Heart right ventricle (tissue), 16 donors: ENCODE measurements at regions not wholly inside any gene's neighbourhood (a gene's known extent, or its start where the extent isn't known, plus 50 kb on each side); places are given as distances from the start of the nearest gene placed in this dataset.

ENCODE experiments used
- ATAC-seq, 8 donors: fragments of 200-7000 bp; cut with Tn5 transposase; one replicate each; pipeline ENCODE4 v1.9.1; 2020; ENCODE audit warnings: mild to moderate bottlenecking in 8 of 8, moderate library complexity in 8 of 8, moderate number of reproducible peaks in 1 of 8
- DNase-seq, 2 donors: peaks; one replicate each; pipeline ENCODE4 v3.0.0-alpha.2; 2020
- H3K27ac ChIP-seq, 10 donors: fragments of 200-600 bp; sonication (generic) in 2 of 10; one replicate each; pipeline versions ENCODE4 v1.5.0 to v1.8.0; 2020 to 2022; ENCODE audit warnings: mild to moderate bottlenecking in 3 of 10
- H3K27me3 ChIP-seq, 7 donors: fragments of 200-600 bp; one replicate each; pipeline ENCODE4 v1.8.0; 2021 to 2022; ENCODE audit warnings: mild to moderate bottlenecking in 2 of 7
- H3K36me3 ChIP-seq, 9 donors: fragments of 200-600 bp; sonication (generic) in 1 of 9; one replicate each; pipeline versions ENCODE4 v1.5.0 to v1.8.0; 2020 to 2022; ENCODE audit warnings: mild to moderate bottlenecking in 2 of 9
- H3K4me1 ChIP-seq, 9 donors: fragments of 200-600 bp; sonication (generic) in 1 of 9; one replicate each; pipeline versions ENCODE4 v1.5.0 to v1.8.0; 2020 to 2022; ENCODE audit warnings: mild to moderate bottlenecking in 4 of 9
- H3K4me3 ChIP-seq, 10 donors: fragments of 200-600 bp; sonication (generic) in 2 of 10; one replicate each; pipeline versions ENCODE4 v1.5.0 to v1.8.0; 2020 to 2022; ENCODE audit warnings: mild to moderate bottlenecking in 7 of 10, moderate library complexity in 2 of 10
- H3K9me3 ChIP-seq, 11 donors: fragments of 200-600 bp in 10 of 11; sonication (generic) in 2 of 11; one replicate each; pipeline versions ENCODE4 v1.5.0 to v1.8.0; 2013 to 2022; ENCODE audit warnings: mild to moderate bottlenecking in 2 of 11, control low read depth in 1 of 11, moderate library complexity in 1 of 11
- WGBS, 2 donors: extraction: QIAGEN DNeasy Blood & Tissue Kit; methylation state at CpG; one replicate each; pipeline ENCODE4 v1.1.7; 2013; ENCODE audit warnings: inconsistent platforms in 1 of 2; 5-methylcytosine and 5-hydroxymethylcytosine counted together
- intact Hi-C, 10 donors: fragments of 100-400 bp; cut with DNase I; formaldehyde crosslinking; loops; one replicate each; pipeline versions ENCODE4 v1.11.1 to v1.14.2; 2022
- TF ChIP-seq, protein P1 (sequence below), 9 donors: fragments of 200-600 bp; sonication (generic) in 2 of 9; IDR thresholded peaks; one replicate each; pipeline versions ENCODE4 v1.5.0 to v1.8.0; 2021 to 2022; ENCODE audit warnings: antibody characterized with exemption in 9 of 9, mild to moderate bottlenecking in 5 of 9, moderate library complexity in 1 of 9
- donor health status: Arrhythmogenic right ventricular cardiomyopathy.
- donor health status: ischemic (EF 13 %, LVEDD 7.1; RV severe dilation, severe dysfunction).
- donor health status: healthy with polysubstance abuse.
- donor health status: DM: no; HTN: yes; CAD: no.
- donor health status: DM: no; HTN: no; CAD: no.
- donor health status: ischemic (EF 25% LVEDD 6.9; RV normal size, moderate dysfunction).
- donor health status: ischemic (EF 25% LVEDD 5.7; RV mildly dilated, moderate dysfunction).
- donor health status: healthy.
- donor health status: DM: yes; HTN: yes; CAD: no.
- donor health status: Ischemic cardiomyopathy.
- donor health status: ischemic (EF 35%, LVEDD 5.7; RV mildly dilated, moderate dysfunction).
- donor health status: nonischemic (EF 11% LVEDD 7.7; RV severe dilation, severe dysfunction).
- donor health status: DM: yes; HTN: yes; CAD: no.
- donor health status: PGD.
- donor health status: ischemic (EF 29% LVEDD 5.4; RV normal size, mild dysfunction).
- donor health status: nonischemic (EF 23%, LVEDD 6.1; RV moderate dilation, normal function).

DNA sequence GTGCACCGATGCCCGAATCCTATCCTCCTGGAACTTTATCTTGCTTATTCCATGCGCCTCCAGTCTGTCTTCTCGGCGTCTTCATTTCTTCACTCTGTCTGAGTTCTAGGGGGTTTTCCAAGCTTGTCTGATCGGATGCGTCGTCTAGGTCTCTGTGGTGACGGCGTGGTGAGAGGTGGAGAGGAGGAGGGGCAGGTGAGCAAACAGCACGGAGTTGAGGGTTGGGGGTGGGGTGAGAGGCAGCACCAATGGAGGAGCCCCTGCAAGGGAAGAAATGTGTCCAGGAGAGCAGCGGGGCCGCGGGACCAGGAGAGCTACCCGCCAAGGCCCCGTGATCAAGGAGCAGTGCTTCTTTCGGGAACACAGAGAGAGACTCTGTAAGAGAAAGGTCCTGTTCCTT, 131.3 kb upstream of the TWIST2 start:
- intact Hi-C loops = no loop called here
- no peak for ATAC-seq
- H3K27me3 ChIP-seq = peaks cover 0 to 24% (median 20%) of the 10 kb centered on the region in 7 donors
- H3K9me3 ChIP-seq = no peaks in the 10 kb centered on the region
- no peak overlapping the region for H3K4me3 ChIP-seq
- no peak overlapping the region for H3K27ac ChIP-seq
- no peak for DNase-seq
- H3K4me1 ChIP-seq = no peaks in the 10 kb centered on the region
- TF ChIP-seq, protein P1, sequence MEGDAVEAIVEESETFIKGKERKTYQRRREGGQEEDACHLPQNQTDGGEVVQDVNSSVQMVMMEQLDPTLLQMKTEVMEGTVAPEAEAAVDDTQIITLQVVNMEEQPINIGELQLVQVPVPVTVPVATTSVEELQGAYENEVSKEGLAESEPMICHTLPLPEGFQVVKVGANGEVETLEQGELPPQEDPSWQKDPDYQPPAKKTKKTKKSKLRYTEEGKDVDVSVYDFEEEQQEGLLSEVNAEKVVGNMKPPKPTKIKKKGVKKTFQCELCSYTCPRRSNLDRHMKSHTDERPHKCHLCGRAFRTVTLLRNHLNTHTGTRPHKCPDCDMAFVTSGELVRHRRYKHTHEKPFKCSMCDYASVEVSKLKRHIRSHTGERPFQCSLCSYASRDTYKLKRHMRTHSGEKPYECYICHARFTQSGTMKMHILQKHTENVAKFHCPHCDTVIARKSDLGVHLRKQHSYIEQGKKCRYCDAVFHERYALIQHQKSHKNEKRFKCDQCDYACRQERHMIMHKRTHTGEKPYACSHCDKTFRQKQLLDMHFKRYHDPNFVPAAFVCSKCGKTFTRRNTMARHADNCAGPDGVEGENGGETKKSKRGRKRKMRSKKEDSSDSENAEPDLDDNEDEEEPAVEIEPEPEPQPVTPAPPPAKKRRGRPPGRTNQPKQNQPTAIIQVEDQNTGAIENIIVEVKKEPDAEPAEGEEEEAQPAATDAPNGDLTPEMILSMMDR (IDR thresholded peaks at IDR 0.05) = no peak
- 64 to 67% methylated on average over 17 of the region's 17 CpGs for WGBS, 2 donors
- no peaks in the 10 kb centered on the region for H3K36me3 ChIP-seq

DNA sequence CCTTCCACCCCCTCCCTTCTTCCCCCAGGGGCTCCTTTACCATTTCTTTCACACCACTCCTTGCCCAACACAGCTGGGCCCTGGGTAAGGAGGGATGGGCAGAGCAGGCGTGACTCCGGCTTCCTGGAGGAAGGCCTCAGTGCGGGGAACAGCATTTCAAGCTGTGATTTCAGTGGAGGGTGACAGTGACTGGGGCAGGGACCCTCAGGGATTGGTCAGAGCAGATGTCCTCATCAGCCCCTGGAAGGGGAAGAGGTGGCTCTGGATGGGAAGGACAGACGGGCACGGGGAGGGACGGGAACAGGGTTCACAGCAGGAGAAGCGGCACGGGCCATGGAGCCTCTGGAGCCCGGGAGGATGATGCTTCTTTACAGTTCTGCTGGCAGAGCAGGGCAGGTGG, 130.8 kb upstream of the TWIST2 start:
- 78 to 79% methylated on average over 9 of the region's 9 CpGs for WGBS, 2 donors
- no peaks in the 10 kb centered on the region for H3K9me3 ChIP-seq
- peaks cover 0 to 24% (median 20%) of the 10 kb centered on the region in 7 donors for H3K27me3 ChIP-seq
- DNase-seq (no peak), ATAC-seq (no peak)
- intact Hi-C loops = no loop called here
- H3K4me3 ChIP-seq = no peak overlapping the region
- no peaks in the 10 kb centered on the region for H3K4me1 ChIP-seq
- H3K27ac ChIP-seq = no peak overlapping the region
- TF ChIP-seq, protein P1 (IDR thresholded peaks at IDR 0.05) = no peak
- H3K36me3 ChIP-seq = no peaks in the 10 kb centered on the region

DNA sequence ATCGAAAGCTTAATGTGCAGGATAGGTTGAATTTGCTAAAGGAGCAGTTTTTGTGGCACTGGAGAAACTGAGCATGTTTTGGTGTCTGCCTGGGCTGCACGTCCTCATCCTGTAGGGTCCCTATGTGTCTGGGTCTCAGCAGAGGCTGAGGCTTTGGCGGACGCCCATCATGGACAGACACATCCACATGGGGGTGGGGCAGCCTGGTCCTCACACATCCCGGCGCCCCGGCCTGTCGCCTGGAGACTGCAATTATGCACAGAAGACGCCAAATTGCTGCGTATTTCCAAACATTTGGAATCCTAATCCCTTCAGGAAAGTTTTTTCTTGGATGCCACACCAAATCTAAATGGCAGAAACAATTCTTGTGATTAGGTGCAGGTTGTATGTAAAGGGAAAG, 128.2 kb upstream of the TWIST2 start:
- intact Hi-C loops = no loop called here
- no peak for DNase-seq
- TF ChIP-seq, protein P1 (IDR thresholded peaks at IDR 0.05) = no peak
- peaks cover 0 to 24% (median 20%) of the 10 kb centered on the region in 7 donors for H3K27me3 ChIP-seq
- no peak overlapping the region for H3K27ac ChIP-seq
- ATAC-seq = no peak
- no peak overlapping the region for H3K4me3 ChIP-seq
- H3K4me1 ChIP-seq = no peaks in the 10 kb centered on the region
- WGBS, 2 donors = 86 to 87% methylated on average over 10 of the region's 10 CpGs
- H3K9me3 ChIP-seq = peaks cover 0 to 4% (median 0%) of the 10 kb centered on the region in 11 donors
- no peaks in the 10 kb centered on the region for H3K36me3 ChIP-seq

DNA sequence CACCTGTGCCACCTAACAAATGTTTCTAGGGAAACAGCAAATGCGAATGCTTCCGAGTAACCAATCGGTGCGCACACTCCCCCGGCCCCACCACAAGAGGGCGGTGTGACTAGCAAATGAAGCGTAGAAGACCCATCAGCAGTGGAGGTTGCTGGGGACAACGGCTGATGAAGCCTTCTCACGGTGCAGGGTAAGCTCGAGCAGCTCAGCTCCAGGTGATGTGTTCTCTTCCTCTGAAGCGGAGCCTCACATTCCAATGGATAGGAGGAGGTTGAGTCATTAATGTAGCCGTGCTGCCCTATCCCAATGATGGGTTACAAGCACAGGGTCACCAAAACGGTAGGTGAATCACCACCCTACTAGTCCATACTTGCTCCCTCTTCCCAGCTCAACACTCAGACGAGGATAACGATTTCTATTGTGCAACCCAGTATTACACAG, 127.6 kb upstream of the TWIST2 start:
- no peak overlapping the region for H3K27ac ChIP-seq
- TF ChIP-seq, protein P1 (IDR thresholded peaks at IDR 0.05) = peak; percentile 22 to 72 (median 57)
- intact Hi-C loops = no loop called here
- peaks cover 0 to 24% (median 17%) of the 10 kb centered on the region in 7 donors for H3K27me3 ChIP-seq
- H3K4me3 ChIP-seq = no peak overlapping the region
- peaks cover 0 to 4% (median 0%) of the 10 kb centered on the region in 11 donors for H3K9me3 ChIP-seq
- ATAC-seq (peak in 3 of 8 donors; percentile 38 to 76 (median 48)), DNase-seq (peak; percentile 24 to 54)
- WGBS, 2 donors = 33 to 37% methylated on average over 15 of the region's 15 CpGs
- no peaks in the 10 kb centered on the region for H3K36me3 ChIP-seq
- no peaks in the 10 kb centered on the region for H3K4me1 ChIP-seq
